ENCODE measurements at regions not wholly inside any gene's neighbourhood (a gene's known extent, or its start where the extent isn't known, plus 50 kb on each side); places are given as distances from the start of the nearest gene placed in this dataset.
"Not testable (repeated sequence)": the region's sequence is repeated elsewhere in the genome, so short reads cannot be mapped to it uniquely, and the experiment has no call there.

DNA sequence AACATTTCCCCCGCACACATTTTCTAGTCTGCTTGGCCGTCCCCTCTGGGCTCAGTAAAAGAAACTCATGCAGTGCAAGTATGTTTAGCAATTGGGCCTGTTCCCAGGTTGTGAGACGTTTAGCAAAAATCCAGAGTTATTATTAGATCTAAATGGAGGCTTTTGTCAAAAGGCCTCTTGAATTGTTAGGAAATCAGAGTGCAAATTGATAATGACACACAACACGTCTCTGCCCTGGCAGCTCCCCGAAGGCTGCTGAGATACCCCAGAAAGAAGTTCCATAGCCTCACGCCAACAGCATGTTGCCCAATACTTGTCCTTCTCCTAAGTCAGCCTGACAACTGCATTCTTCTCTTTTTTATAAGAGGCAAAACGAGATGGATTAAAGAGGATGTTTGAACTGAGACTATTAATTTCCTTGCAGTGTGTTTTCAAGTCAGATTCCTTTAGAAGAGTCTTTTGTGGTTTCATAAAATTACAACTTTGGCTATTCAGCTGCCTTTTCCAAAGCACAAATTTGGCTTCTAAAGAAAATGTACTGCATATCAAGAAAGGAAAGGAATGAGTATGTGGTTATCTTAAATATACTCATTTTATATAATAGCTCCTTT, 202.2 kb downstream of the TRIB2 start:
- TF ChIP-seq POLR2AphosphoS5 (IDR thresholded peaks at IDR 0.05) (peak; percentile 69 to 82), POLR2A (IDR thresholded peaks at IDR 0.05; ENCODE audit: low read depth) (no peak), EP300 (IDR thresholded peaks at IDR 0.05) (peak; percentile 28)
- TF ChIP-seq, protein P1, sequence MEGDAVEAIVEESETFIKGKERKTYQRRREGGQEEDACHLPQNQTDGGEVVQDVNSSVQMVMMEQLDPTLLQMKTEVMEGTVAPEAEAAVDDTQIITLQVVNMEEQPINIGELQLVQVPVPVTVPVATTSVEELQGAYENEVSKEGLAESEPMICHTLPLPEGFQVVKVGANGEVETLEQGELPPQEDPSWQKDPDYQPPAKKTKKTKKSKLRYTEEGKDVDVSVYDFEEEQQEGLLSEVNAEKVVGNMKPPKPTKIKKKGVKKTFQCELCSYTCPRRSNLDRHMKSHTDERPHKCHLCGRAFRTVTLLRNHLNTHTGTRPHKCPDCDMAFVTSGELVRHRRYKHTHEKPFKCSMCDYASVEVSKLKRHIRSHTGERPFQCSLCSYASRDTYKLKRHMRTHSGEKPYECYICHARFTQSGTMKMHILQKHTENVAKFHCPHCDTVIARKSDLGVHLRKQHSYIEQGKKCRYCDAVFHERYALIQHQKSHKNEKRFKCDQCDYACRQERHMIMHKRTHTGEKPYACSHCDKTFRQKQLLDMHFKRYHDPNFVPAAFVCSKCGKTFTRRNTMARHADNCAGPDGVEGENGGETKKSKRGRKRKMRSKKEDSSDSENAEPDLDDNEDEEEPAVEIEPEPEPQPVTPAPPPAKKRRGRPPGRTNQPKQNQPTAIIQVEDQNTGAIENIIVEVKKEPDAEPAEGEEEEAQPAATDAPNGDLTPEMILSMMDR (IDR thresholded peaks at IDR 0.05), result no peak
- H3K4me1 ChIP-seq, result peaks cover 11 to 26% (median 23%) of the 10 kb centered on the region in 4 donors
- peak overlapping the region; percentile 66 to 80 (median 74) for H3K27ac ChIP-seq (replicated peaks in 1 of 4)
- H3K9me3 ChIP-seq, result no peaks in the 10 kb centered on the region
- H3K27me3 ChIP-seq, result no peaks in the 10 kb centered on the region
- 28% methylated on average over 7 of the region's 7 CpGs for WGBS
- peak; percentile 94 for DNase-seq (ENCODE audit: extremely low spot score)
- peak overlapping the region in 2 of 4 donors; percentile 6 to 15 for H3K4me3 ChIP-seq
- intact Hi-C loops (cut with DNase I), result no loop called here
- H3K36me3 ChIP-seq, result no peaks in the 10 kb centered on the region

DNA sequence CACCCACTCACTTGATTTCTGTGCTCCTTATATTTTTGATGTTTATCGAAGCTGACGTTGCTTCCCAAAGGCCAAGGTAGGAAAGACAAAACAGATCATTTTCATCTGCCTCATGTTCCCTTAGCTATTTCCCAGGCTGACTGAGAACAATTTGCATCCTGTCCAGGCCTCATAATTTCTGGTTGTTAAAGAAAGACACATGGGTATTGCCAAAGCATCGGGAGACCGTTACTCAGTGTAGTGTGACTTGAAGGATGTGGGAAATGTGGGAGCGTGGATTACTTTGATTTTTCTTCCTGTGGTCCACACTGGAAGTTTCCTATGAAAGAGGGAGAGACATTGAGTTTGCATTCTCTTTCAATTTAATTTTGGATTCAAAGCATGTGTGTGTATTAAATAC, 204.6 kb downstream of the TRIB2 start:
- Histone ChIP-seq H3K27ac (replicated peaks in 1 of 4) (no peak overlapping the region), H3K9me3 (no peaks in the 10 kb centered on the region), H3K4me1 (peaks cover 11 to 24% (median 22%) of the 10 kb centered on the region in 4 donors), H3K4me3 (no peak overlapping the region), H3K36me3 (no peaks in the 10 kb centered on the region), H3K27me3 (no peaks in the 10 kb centered on the region)
- no peak for DNase-seq (ENCODE audit: extremely low spot score)
- intact Hi-C loops (cut with DNase I), result loop anchor here (5.0 to 10.0 kb wide), 2 partner anchors 104 to 467 kb away; no protein-coding TSS in a partner anchor
- TF ChIP-seq POLR2AphosphoS5 (IDR thresholded peaks at IDR 0.05), result no peak
- no peak for TF ChIP-seq POLR2A (IDR thresholded peaks at IDR 0.05; ENCODE audit: low read depth)
- 83% methylated on average over 5 of the region's 5 CpGs for WGBS

DNA sequence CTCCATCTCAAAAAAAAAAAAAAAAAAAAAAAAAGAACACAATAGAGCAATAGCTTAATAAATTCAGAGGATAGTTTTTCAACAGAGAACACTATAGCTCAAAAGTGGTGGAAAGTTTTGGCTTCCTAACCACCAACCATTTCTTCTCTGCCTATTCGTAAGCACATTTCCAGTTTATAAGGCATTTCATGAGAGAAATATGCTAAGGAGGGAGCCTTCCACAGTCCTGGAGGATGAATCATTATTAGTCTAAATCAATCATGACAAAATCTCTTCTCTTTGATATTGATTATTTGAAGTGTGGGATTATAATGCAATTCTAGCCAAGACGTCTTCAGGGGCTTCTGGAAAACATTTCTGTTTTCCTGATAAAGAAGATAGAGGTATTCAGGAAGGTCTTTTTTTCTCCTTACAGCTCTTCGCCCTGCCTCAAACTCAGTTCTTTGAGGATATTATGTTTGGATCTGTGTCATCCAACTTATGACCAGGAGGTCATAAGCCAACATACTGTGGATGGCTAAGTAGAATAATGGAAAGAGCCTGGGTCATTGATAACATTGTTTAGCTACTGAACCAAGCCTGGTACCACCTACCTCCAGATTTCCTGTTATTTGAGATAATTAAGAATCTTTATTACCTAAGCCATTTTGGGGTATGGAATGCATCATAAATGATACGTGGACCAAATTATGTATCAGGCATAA, 207.3 kb downstream of the TRIB2 start:
- Histone ChIP-seq H3K9me3 (no peaks in the 10 kb centered on the region), H3K27ac (replicated peaks in 1 of 4) (no peak overlapping the region), H3K4me1 (peaks cover 8 to 15% (median 9%) of the 10 kb centered on the region in 4 donors), H3K4me3 (no peak overlapping the region), H3K36me3 (no peaks in the 10 kb centered on the region), H3K27me3 (no peaks in the 10 kb centered on the region)
- WGBS, result 91% methylated on average over 4 of the region's 4 CpGs
- no peak for DNase-seq (ENCODE audit: extremely low spot score)
- intact Hi-C loops (cut with DNase I), result loop anchor here (5.0 to 10.0 kb wide), 2 partner anchors 107 to 469 kb away; no protein-coding TSS in a partner anchor
- TF ChIP-seq POLR2AphosphoS5 (IDR thresholded peaks at IDR 0.05) (no peak), EP300 (IDR thresholded peaks at IDR 0.05) (no peak), POLR2A (IDR thresholded peaks at IDR 0.05; ENCODE audit: low read depth) (no peak)
- TF ChIP-seq, protein P1 (IDR thresholded peaks at IDR 0.05), result no peak

DNA sequence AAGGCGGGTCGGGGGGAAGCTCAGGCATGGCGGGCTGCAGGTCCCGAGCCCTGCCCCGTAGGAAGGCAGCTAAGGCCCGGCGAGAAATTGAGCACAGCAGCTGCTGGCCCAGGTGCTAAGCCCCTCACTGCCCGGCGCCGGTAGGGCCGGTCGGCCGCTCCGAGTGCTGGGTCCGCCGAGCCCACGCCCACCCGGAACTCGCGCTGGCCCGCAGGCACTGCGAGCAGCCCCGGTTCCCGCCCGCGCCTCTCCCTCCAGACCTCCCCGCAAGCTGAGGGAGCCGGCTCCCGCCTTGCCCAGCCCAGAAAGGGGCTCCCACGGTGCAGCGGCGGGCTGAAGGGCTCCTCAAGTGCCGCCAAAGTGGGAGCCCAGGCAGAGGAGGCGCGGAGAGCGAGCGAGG, 209.9 kb downstream of the TRIB2 start:
- H3K9me3 ChIP-seq; H3K27me3 ChIP-seq; H3K36me3 ChIP-seq; H3K27ac ChIP-seq (replicated peaks in 1 of 4); H3K4me3 ChIP-seq; DNase-seq (ENCODE audit: extremely low spot score): not testable (repeated sequence)
- peaks cover 0 to 16% (median 3%) of the 10 kb centered on the region in 4 donors for H3K4me1 ChIP-seq
- WGBS, result 98% methylated on average over 31 of the region's 37 CpGs
- intact Hi-C loops (cut with DNase I), result loop anchor here (10.0 kb wide), 1 partner anchor 472 kb away; no protein-coding TSS in a partner anchor

DNA sequence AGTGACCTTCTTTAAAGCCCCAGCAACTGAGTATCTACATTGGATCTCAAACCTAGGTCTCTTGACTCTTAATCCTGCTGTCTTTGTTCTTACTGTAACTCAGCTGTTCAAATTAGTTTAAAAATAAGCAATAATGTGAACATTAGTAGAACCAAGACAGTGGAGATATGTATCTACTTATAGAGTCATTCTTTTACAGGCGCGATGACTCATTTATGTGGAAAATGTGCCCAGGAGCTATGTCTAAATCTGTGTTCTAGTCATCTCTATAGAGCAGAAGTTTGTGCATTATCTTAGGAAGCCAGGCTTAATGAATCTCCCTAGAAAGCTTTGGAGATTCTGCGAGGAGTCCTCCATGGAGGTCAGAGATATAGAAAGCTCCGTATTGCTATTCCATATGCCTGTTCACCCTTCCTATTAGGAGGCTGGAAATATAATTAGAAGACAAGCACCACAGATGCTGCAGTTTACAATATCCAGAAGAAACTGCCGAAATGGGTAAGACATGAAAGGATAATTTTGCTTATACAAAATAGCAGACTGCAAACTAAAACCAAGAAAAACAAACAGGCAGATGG, 211.6 kb downstream of the TRIB2 start:
- WGBS, result 66% methylated on average over 5 of the region's 5 CpGs
- DNase-seq (ENCODE audit: extremely low spot score), result no peak
- H3K4me3 ChIP-seq, result no peak overlapping the region
- no peak overlapping the region for H3K27ac ChIP-seq (replicated peaks in 1 of 4)
- intact Hi-C loops (cut with DNase I), result loop anchor here (10.0 kb wide), 1 partner anchor 473 kb away; no protein-coding TSS in a partner anchor
- H3K9me3 ChIP-seq, result no peaks in the 10 kb centered on the region
- no peaks in the 10 kb centered on the region for H3K36me3 ChIP-seq
- H3K4me1 ChIP-seq, result peaks cover 0 to 16% (median 6%) of the 10 kb centered on the region in 4 donors
- TF ChIP-seq POLR2AphosphoS5 (IDR thresholded peaks at IDR 0.05) (no peak), EP300 (IDR thresholded peaks at IDR 0.05) (no peak), POLR2A (IDR thresholded peaks at IDR 0.05; ENCODE audit: low read depth) (no peak)
- TF ChIP-seq, protein P1 (IDR thresholded peaks at IDR 0.05), result no peak
- no peaks in the 10 kb centered on the region for H3K27me3 ChIP-seq
